ENCODE measurements at regions not wholly inside any gene's neighbourhood (a gene's known extent, or its start where the extent isn't known, plus 50 kb on each side); places are given as distances from the start of the nearest gene placed in this dataset.
"Not testable (repeated sequence)": the region's sequence is repeated elsewhere in the genome, so short reads cannot be mapped to it uniquely, and the experiment has no call there.

GRCh38 chr6:27775138-27775795 is 136.9 kb downstream of the OR2B2 start:
- POLR2A ChIA-PET = not testable (repeated sequence)
- CTCF ChIA-PET = interaction anchor here (1.2 kb wide), 1 partner anchor 14 kb away, joined by 4 read pairs; no protein-coding TSS in a partner anchor

DNA sequence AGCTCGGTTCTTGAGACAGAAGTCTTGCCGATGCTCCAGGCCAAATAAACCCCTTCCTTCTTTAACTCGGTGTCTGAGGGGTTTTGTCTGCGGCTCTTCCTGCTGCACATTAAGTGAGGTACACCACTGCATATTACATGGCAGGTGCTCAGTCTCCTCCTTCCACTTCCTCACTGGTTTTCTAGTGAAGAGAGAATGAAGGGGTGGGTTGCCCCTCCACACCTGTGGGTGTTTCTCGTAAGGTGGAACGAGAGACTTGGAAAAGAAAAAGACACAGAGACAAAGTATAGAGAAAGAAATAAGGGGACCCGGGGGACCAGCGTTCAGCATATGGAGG is 138.0 kb downstream of the OR2B2 start:
- CTCF ChIA-PET; DNase-seq; H3K4me3 Mint-ChIP-seq; H3K9me3 Mint-ChIP-seq; H3K36me3 Mint-ChIP-seq (ENCODE audit: low read depth); POLR2A ChIA-PET; H3K27ac Mint-ChIP-seq: not testable (repeated sequence)
- Mint-ChIP-seq H3K4me1 (peaks cover 18% of the 10 kb centered on the region), H3K27me3 (peaks cover 19% of the 10 kb centered on the region)

More at GRCh38 chr6:27775138-27775795, 136.9 kb downstream of the OR2B2 start:
- H3K4me3 Mint-ChIP-seq; H3K27ac Mint-ChIP-seq; H3K36me3 Mint-ChIP-seq (ENCODE audit: low read depth); H3K9me3 Mint-ChIP-seq; DNase-seq: not testable (repeated sequence)
- Mint-ChIP-seq H3K27me3 (peaks cover 22% of the 10 kb centered on the region), H3K4me1 (peaks cover 18% of the 10 kb centered on the region)

- POLR2A ChIA-PET; H3K36me3 Mint-ChIP-seq (ENCODE audit: low read depth); H3K27ac Mint-ChIP-seq; DNase-seq; H3K4me3 Mint-ChIP-seq; H3K9me3 Mint-ChIP-seq: not testable (repeated sequence)
- Mint-ChIP-seq H3K4me1 (peaks cover 18% of the 10 kb centered on the region), H3K27me3 (peaks cover 16% of the 10 kb centered on the region)
- CTCF ChIA-PET = interaction anchor here (1.5 to 2.5 kb wide), 7 partner anchors 10 to 578 kb away, joined by 4 to 37 read pairs (median 20); no protein-coding TSS in a partner anchor
Measured at GRCh38 chr6:27773542-27774263, 138.5 kb downstream of the OR2B2 start.

DNA sequence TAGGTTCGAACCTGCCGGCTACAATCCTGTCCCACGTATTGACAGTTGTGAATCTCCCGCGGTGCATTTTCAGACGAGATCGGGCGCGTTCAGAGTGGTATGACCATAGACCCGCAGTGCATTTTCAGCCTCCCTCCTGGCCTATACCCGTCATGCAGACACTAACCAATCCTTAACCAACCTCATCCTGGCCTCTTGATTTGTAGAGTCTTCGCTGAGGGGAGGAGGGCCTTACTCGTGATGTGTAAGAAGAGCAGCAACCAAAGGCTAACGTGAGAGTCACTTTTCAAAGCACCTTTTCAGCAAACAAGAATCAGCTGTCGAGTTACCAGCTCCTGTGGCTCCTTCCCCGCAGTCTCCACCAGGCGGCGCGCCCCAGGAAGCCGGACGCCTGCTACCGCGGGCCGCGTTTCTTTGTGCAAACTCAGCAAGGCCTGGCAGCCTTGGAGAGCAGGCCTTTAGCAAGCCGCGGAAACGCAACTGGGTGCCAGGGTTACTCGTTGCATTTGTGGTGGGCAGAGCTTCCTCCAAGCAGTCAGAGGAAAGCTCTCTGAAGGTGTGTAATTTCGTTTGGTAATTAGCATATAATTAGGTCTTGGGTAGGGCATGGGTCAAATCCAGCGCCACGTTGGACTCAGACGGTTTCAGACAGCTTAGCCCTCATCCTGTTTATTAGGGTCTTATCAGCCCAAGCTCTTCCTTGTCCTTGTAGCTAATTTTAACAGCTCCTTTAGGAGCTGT is 139.8 kb downstream of the OR2B2 start:
- Mint-ChIP-seq H3K4me3 (no peak overlapping the region), H3K4me1 (peaks cover 18% of the 10 kb centered on the region), H3K9me3 (no peaks in the 10 kb centered on the region), H3K27me3 (peaks cover 6% of the 10 kb centered on the region), H3K27ac (peak overlapping the region; percentile 51), H3K36me3 (ENCODE audit: low read depth) (no peaks in the 10 kb centered on the region)
- CTCF ChIA-PET = interaction anchor here (0.6 to 2.6 kb wide), 33 partner anchors 11 to 1757 kb away, joined by 3 to 37 read pairs (median 5); a partner anchor contains a TSS
- peak; percentile 90 for DNase-seq
- POLR2A ChIA-PET = interaction anchor here (0.7 kb wide), 1 partner anchor 34 kb away, joined by 3 read pairs; no protein-coding TSS in a partner anchor

GRCh38 chr6:27771235-27771634 is 141.0 kb downstream of the OR2B2 start:
- no peaks in the 10 kb centered on the region for H3K9me3 Mint-ChIP-seq
- POLR2A ChIA-PET = interaction anchor here (0.6 kb wide), 1 partner anchor 131 kb away, joined by 5 read pairs; no protein-coding TSS in a partner anchor
- H3K4me1 Mint-ChIP-seq = peaks cover 18% of the 10 kb centered on the region
- H3K27ac Mint-ChIP-seq = no peak overlapping the region
- CTCF ChIA-PET = interaction anchor here (0.6 to 2.6 kb wide), 7 partner anchors 12 to 612 kb away, joined by 3 to 37 read pairs (median 5); no protein-coding TSS in a partner anchor
- DNase-seq = no peak
- H3K27me3 Mint-ChIP-seq = no peaks in the 10 kb centered on the region
- H3K36me3 Mint-ChIP-seq (ENCODE audit: low read depth) = no peaks in the 10 kb centered on the region
- no peak overlapping the region for H3K4me3 Mint-ChIP-seq

DNA sequence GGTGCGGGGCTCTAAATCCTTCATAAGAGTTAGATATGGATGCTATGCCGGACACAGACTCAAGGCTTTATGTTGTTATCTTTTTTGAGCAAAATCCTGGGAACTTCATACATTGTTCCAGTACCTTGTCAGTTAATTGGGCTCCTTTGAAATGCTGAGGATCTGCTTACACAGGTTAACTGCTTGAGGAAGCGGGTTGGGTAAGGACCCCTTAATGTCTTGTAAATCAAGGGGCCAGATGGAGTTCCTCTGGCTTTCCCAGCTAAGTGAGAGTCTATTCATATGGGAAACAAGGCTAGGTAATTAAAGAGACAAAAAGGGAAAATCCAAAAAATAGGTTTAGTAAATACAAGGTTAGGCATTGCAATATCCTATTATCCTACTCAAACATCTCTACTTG is 141.5 kb downstream of the OR2B2 start:
- POLR2A ChIA-PET = no interaction called here
- no peaks in the 10 kb centered on the region for H3K27me3 Mint-ChIP-seq
- H3K36me3 Mint-ChIP-seq (ENCODE audit: low read depth) = no peaks in the 10 kb centered on the region
- no peak for DNase-seq
- H3K4me1 Mint-ChIP-seq = peaks cover 18% of the 10 kb centered on the region
- no peak overlapping the region for H3K4me3 Mint-ChIP-seq
- no peak overlapping the region for H3K27ac Mint-ChIP-seq
- H3K9me3 Mint-ChIP-seq = no peaks in the 10 kb centered on the region
- CTCF ChIA-PET = interaction anchor here (0.6 to 2.6 kb wide), 7 partner anchors 13 to 644 kb away, joined by 3 to 37 read pairs (median 5); no protein-coding TSS in a partner anchor

DNA sequence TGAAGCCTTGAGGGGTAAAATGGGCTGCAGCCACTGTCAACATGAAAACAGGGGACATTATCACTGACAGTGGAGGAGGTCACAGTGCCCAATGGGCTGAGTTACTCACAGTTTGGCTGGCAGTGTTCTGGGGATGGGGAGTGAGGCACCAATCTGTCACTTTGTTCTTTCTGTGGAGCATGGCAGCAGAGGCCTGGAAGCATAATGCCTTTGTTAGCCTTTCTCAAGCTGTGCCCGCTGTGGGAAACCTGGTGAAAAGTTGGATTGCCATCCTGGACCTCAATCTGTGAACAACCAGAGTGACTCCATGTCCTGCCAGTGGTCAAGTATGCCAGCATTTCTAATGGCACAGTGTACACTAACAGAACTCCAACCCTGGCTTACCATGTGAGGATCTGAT is 143.6 kb downstream of the OR2B2 start:
- no peaks in the 10 kb centered on the region for H3K27me3 Mint-ChIP-seq
- peaks cover 20% of the 10 kb centered on the region for H3K4me1 Mint-ChIP-seq
- no peak overlapping the region for H3K27ac Mint-ChIP-seq
- ChIA-PET POLR2A (no interaction called here), CTCF (interaction anchor here (1.4 to 2.0 kb wide), 2 partner anchors 11 to 28 kb away, joined by 8 to 9 read pairs; no protein-coding TSS in a partner anchor)
- no peaks in the 10 kb centered on the region for H3K36me3 Mint-ChIP-seq (ENCODE audit: low read depth)
- H3K4me3 Mint-ChIP-seq = no peak overlapping the region
- DNase-seq = no peak
- H3K9me3 Mint-ChIP-seq = no peaks in the 10 kb centered on the region

DNA sequence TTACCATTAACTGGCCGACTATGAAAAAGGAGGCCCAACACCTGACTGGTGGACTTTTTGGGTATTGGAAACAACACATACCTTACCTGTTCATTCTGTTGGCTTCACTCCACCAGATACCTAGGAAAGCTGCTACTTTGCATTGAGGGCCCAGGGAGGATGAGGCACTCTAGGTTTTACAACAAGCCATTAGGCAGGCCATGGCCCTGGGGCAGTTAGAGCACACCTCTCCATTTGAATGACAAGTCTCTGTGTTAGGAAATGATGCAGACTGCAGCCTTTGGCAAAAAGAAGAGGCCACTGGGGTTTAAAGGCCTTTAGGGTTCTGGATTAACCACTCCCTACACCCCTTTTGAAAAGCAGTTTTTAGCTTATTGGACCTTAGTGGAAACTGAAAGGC is 144.3 kb downstream of the OR2B2 start:
- no peak for DNase-seq
- ChIA-PET POLR2A (interaction anchor here (0.5 kb wide), 1 partner anchor 591 kb away, joined by 3 read pairs; no protein-coding TSS in a partner anchor), CTCF (interaction anchor here (1.3 to 2.0 kb wide), 3 partner anchors 11 to 28 kb away, joined by 4 to 9 read pairs (median 8); no protein-coding TSS in a partner anchor)
- Mint-ChIP-seq H3K27ac (no peak overlapping the region), H3K4me3 (no peak overlapping the region), H3K36me3 (ENCODE audit: low read depth) (no peaks in the 10 kb centered on the region), H3K9me3 (no peaks in the 10 kb centered on the region), H3K4me1 (peaks cover 19% of the 10 kb centered on the region), H3K27me3 (no peaks in the 10 kb centered on the region)

- H3K36me3 Mint-ChIP-seq (ENCODE audit: low read depth) = no peaks in the 10 kb centered on the region
- ChIA-PET POLR2A (interaction anchor here (1.0 kb wide), 1 partner anchor 129 kb away, joined by 4 read pairs; no protein-coding TSS in a partner anchor), CTCF (interaction anchor here (1.3 to 1.7 kb wide), 2 partner anchors 10 to 30 kb away, joined by 4 to 6 read pairs; no protein-coding TSS in a partner anchor)
- H3K27me3 Mint-ChIP-seq = no peaks in the 10 kb centered on the region
- H3K4me3 Mint-ChIP-seq = no peak overlapping the region
- H3K4me1 Mint-ChIP-seq = peaks cover 11% of the 10 kb centered on the region
- DNase-seq = no peak
- H3K27ac Mint-ChIP-seq = no peak overlapping the region
- H3K9me3 Mint-ChIP-seq = no peaks in the 10 kb centered on the region
Measured at GRCh38 chr6:27766405-27766804, 145.8 kb downstream of the OR2B2 start.

DNA sequence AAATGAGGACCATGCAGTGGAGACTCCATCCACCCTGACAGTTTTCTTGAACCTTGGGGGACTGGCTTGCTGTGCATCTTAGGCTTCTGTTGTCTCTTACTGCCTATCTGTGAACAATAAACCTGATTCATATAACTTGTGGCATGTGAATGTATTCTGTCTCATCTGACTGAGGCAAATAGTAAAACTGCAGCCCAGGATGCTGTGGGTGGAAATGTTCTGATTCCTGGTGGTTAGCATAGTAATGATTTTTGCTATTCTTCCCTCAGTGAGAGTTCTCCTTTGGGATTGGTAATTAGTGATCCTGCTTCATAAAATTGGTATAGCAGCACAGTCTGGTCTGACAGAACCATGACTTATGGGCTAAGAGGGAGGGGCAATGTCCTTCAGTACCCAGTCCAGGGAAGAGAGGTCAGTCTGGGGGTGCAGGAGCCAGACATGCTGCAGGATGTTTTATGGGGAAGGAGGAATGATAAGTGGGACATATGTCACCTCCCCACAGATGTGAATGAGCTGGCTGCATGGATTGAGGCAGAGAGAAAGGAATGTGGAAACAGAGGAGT is 147.1 kb downstream of the OR2B2 start:
- no peaks in the 10 kb centered on the region for H3K9me3 Mint-ChIP-seq
- POLR2A ChIA-PET = interaction anchor here (0.6 to 1.0 kb wide), 2 partner anchors 59 to 130 kb away, joined by 3 to 4 read pairs; no protein-coding TSS in a partner anchor
- H3K4me3 Mint-ChIP-seq = no peak overlapping the region

GRCh38 chr6:27761391-27761790 is 150.8 kb downstream of the OR2B2 start:
- Mint-ChIP-seq H3K27ac (peak overlapping the region; percentile 99), H3K9me3 (no peaks in the 10 kb centered on the region), H3K27me3 (no peaks in the 10 kb centered on the region), H3K4me1 (peaks cover 48% of the 10 kb centered on the region), H3K4me3 (peak overlapping the region; percentile 88), H3K36me3 (ENCODE audit: low read depth) (peaks cover 2% of the 10 kb centered on the region)
- ChIA-PET CTCF (interaction anchor here (0.9 to 5.2 kb wide), 4 partner anchors 9 to 584 kb away, joined by 3 to 25 read pairs (median 6); no protein-coding TSS in a partner anchor), POLR2A (interaction anchor here (0.6 kb wide), 3 partner anchors 1489 to 1718 kb away, joined by 3 to 5 read pairs (median 3); a partner anchor contains a TSS)
- peak; percentile 38 for DNase-seq

More for the DNA sequence above, 147.1 kb downstream of the OR2B2 start:
- H3K27me3 Mint-ChIP-seq = no peaks in the 10 kb centered on the region
- DNase-seq = no peak
- peaks cover 19% of the 10 kb centered on the region for H3K4me1 Mint-ChIP-seq
- H3K27ac Mint-ChIP-seq = no peak overlapping the region
- H3K36me3 Mint-ChIP-seq (ENCODE audit: low read depth) = no peaks in the 10 kb centered on the region
- CTCF ChIA-PET = interaction anchor here (1.7 to 2.0 kb wide), 2 partner anchors 10 to 31 kb away, joined by 6 read pairs; no protein-coding TSS in a partner anchor

- Mint-ChIP-seq H3K9me3 (no peaks in the 10 kb centered on the region), H3K27me3 (no peaks in the 10 kb centered on the region), H3K27ac (peak overlapping the region; percentile 99), H3K4me3 (no peak overlapping the region), H3K36me3 (ENCODE audit: low read depth) (peaks cover 2% of the 10 kb centered on the region), H3K4me1 (peaks cover 52% of the 10 kb centered on the region)
- POLR2A ChIA-PET = interaction anchor here (1.0 kb wide), 1 partner anchor 49 kb away, joined by 3 read pairs; a partner anchor contains a TSS
- no peak for DNase-seq
- CTCF ChIA-PET = interaction anchor here (1.8 to 5.2 kb wide), 2 partner anchors 12 to 36 kb away, joined by 7 to 25 read pairs; no protein-coding TSS in a partner anchor
Measured at GRCh38 chr6:27760464-27760863, 151.7 kb downstream of the OR2B2 start.
